Stimulated activated CD4-positive, alpha-beta T cell treated with anti-CD3 and anti-CD28 coated beads, TNF-alpha, amount 100 ng/mL, for 24 hours (primary cell): ENCODE measurements at regions not wholly inside any gene's neighbourhood (a gene's known extent, or its start where the extent isn't known, plus 50 kb on each side); places are given as distances from the start of the nearest gene placed in this dataset.
A peak's percentile ranks its signal among the peaks of the same experiment; 100 is the strongest.
"Not testable (repeated sequence)": the region's sequence is repeated elsewhere in the genome, so short reads cannot be mapped to it uniquely, and the experiment has no call there.

Experiments
- DNase-seq, 3 experiments: peaks; one replicate each; pipeline ENCODE4 v3.0.0-alpha.2; 2020; ENCODE audit warnings: low read depth in 3 of 3

- peak in 1 of 3 experiments; percentile 51 for DNase-seq
These were observed 123.7 kb upstream of the EXOC2 start for GRCh38 chr6:816510-817084.

GRCh38 chr6:815348-815738, 122.4 kb upstream of the EXOC2 start:
- no peak for DNase-seq

DNA sequence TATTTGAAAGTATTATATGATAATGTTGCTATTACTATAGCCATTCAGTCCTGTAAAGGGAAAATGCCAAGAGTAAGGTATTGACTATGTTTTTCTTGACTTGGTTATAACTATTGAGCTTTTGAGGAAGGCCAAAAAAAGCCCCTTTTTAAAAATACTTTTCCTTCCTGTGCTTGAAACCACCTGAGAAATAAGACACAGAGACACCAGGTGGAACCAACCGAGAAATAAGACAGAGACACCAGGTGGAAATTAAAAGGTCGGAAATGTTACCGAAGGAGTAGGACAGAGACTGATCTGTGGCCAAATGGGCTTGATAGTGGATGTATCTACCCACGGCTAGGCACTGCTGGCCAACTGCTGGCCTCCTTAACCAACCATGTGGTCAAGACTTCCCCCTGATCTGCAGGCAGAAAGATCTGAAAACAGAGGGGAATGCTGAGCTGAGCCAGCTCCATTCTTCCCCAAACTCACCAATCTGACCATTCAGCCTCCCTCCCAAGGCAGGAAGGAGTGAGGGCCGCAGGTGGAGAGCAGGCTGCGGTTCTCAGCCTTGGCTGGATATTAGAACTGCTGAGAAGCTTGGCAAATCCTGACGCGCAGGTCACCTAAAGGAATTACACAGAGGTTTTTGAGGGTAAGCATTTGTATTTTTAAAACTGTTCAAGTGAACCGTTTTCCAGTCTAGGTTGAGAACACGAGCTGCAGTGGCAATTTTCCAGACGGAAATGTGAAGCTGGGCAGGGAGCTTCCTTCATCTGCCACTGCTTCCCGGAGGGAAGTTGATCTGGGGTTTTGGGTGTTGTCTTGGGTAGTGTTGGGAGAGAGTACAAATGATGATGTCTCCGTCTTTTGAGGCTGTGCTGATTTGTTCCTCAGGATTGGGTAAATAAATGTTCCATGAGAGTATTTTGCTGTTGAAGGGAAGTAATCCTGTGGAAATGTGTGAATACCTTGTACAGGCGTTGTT, 121.7 kb upstream of the EXOC2 start:
- no peak for DNase-seq

DNA sequence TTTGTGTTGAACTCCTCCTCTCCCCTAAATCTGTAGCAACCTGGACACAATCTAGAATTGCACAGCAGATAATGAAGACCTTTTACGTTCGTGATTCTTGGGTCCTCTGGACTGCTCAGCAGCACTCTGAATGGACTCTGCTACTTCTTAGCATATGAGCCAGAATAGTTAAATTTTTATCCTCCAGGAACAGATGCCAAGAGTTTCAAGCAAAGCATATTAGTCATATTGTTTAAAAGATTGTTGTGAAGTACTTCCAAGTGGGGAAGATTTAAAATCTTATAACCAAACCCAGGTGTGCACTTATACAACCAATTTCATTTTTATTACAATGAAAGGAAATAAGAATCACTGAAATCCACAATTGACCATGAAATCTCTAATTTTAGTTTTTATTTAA, 118.9 kb upstream of the EXOC2 start:
- no peak for DNase-seq

DNA sequence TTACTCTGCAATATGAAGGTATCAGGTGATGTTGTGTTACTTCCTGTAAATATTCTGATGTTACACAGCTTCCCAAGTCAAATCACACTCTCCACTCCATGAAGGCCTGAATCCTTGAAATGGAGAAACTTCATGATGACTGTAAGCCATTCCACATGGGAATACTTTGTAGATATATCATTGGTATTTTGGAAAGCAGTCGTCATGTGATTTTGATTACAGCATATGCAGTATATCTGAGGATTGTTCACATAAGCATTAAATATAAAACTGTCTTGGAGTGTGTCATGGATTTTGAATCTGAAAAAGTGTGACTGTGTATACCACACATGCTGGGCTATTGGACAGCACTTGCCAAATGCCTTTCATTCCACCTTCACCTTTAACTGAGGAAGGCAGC, 118.3 kb upstream of the EXOC2 start:
- DNase-seq: no peak

DNA sequence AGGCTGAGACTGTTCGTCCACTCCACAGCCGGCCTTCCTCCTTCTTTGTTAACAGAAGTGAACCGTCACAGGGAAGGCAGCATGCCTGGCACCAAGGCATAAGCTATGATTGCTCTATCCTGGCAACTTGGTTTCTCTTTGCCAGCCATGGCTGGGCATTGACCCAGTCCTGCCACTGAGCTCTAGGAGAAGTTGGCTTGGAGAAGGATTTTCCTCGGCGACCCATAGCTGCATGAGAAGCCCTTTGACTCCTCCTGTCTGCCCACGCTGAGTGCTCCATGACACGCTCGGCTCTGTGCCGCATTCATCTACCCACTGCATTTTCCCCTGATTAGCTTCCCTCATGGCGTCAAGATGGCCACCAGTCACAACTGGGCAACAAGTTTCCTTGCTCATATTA, 111.8 kb upstream of the EXOC2 start:
- DNase-seq: no peak

DNA sequence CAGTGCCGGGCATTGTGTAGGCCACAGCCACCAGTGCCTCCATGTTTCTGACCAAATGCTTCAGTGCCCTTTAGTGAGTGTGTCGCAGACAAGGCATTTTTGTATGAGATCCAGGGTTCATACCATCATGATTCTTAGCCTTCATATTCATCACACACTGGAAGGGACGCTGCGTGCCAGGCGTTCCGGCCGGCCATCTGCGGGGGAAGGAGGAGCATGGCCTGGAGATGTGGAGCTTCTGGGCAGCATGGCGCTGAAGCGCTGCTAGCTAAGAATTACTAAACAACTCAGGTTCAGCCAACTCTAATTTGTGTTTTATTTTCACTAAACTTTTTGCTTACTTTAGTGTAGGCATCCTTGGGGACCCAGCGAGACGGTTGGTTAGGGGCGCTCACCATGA, 111.4 kb upstream of the EXOC2 start:
- DNase-seq: no peak

DNA sequence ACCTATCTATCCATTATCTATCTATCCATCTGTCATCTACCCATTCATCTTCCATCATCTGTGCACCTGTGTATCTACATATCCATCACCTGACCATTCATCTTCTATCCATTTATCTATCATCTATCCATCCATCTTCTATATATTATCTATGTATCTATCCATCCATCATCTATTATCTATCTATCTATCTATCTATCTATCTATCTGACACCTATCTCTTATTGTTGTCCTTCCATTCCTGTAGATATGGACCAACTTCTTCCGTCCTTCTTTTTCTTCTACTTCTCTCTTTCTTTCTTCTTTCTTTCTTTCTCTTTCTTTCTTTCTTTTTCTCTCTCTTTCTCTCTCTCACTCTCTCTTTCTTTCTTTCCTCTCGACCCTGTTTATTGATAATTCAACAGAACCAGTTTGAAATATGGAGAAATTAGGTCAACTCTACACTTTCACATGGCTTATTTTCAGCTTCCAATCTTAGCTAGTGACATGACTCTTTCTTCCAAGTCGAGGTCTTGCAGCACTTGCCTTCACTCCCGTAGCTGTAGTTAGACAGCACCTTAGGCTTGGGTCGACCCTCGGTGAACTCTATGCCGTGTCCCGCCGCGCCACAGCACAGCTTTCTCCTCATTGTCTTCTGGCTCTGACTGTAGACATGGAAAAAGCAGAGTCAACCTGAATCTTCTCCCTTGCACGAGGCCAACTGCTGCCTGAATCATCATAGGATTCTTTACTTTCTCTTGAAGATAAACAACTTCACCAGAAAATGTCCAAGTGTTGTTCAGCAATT, 110.4 kb upstream of the EXOC2 start:
- no peak for DNase-seq

GRCh38 chr6:802701-803100, 109.8 kb upstream of the EXOC2 start:
- DNase-seq: no peak

GRCh38 chr6:802223-802622, 109.3 kb upstream of the EXOC2 start:
- DNase-seq: not testable (repeated sequence)

GRCh38 chr6:799769-800168, 106.8 kb upstream of the EXOC2 start:
- DNase-seq: no peak

DNA sequence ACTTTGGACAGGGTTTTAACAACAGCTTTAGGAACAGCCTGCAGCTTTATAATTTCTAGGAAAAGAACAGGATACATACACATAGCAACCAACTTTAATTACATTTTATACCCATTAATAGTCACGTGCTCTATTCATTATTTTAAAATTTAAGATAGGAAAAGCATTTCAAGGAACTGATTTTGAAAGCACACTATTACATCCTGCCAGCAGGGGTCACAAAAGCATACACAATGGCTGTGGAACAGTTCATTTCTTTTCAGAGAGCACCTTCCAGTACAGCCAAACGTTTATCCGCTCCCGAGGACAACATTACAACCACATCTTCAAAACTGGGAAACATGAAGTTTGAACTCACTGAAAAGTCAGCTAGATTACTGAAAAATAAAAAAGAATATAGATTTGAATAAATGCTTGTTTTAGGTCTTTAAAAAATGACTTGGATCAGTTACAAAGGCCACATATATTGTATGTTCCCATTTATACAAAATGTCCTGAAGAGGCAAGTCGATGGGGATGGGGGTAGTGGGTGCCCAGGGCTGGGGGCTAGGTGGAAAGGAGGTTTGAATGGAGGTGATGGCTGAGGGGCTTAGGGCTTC, 104.6 kb upstream of the EXOC2 start:
- peak in 1 of 3 experiments; percentile 13 for DNase-seq

DNA sequence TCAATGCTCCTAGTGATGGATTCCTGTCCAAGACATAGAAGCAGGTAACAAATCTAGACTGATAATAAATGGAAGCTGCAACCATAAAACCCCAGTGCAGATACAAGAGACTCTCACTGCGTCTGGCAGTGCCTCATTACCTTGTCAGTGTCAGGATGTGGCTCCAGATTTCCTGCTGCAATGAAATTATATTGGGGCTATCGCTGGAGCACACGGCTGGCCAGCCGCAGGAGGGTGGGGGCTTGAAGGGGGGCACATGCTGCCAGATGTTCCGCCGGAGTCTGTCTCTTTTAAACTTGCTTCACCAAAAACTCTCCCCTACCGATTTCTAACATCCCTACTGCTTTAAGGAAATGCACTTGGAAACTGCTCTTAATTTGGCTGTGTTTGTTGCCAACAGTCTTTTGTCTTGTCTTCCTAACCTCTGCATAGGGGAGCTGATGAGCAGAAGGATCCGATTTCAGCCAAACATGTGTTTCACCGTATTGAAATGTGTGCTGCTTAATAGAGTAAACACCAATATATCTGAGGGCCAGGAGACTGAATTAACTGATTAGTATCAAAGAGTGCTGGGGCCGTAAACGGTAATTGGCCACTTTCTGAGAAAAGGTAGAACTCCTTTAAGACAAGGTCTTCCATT, 102.2 kb upstream of the EXOC2 start:
- no peak for DNase-seq

DNA sequence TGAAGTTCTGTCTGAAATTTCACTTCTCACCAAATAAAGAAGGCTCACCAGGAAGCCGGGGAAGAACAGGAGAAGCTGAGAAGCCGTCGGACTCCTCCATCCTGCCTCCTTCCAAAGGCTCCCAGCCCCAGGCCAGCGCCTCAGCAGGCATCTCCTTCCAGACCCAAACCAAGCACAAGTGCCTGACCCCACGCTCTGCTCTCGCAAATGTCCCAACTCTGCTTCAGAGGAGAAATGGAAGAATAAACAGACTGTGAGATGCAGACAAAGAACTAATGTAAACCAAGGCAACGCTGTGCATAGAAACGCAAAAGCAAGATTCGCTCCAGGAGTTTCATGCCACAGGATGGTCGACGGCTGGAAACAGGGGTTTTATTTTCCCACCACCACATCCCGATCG, 100.3 kb upstream of the EXOC2 start:
- DNase-seq: no peak

DNA sequence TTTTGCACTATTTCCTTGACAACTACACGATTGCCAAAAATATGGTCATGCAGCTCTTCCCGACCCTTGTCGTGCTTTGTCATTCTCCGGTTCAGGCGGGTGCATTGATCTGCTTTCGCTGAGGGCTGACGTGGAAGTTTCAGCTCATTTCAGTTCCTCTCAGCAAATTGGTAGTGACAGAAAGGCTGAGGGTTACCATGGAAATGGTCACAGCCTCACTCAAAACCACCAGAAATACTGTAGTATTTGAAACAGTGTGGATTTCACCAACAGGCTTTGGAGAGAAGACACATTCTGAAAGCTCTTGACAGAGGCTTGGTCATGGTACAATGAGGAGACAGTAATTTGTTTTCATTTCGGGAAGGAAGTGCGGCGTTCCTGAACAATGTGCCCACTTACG, 99.7 kb upstream of the EXOC2 start:
- no peak for DNase-seq

DNA sequence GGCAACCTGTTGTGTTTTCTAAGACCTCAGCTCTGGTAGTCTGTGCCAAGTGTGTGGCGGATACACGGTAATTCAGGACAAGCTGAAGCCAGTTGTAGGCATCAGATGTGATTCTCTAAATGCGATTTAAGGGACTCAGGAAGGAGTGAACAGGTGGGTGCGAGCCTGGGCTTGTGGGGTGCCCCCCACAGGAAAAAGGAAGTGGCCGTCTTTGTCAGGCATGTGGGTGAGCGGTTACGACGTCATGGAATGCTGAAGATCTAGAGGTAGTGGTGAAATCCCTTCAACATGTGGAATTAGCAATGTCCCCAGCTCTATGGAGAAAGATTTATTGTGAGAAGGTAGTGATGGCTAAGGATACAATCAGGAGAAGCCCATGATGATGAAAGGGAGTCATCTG, 95.1 kb upstream of the EXOC2 start:
- peak in 1 of 3 experiments; percentile 43 for DNase-seq

DNA sequence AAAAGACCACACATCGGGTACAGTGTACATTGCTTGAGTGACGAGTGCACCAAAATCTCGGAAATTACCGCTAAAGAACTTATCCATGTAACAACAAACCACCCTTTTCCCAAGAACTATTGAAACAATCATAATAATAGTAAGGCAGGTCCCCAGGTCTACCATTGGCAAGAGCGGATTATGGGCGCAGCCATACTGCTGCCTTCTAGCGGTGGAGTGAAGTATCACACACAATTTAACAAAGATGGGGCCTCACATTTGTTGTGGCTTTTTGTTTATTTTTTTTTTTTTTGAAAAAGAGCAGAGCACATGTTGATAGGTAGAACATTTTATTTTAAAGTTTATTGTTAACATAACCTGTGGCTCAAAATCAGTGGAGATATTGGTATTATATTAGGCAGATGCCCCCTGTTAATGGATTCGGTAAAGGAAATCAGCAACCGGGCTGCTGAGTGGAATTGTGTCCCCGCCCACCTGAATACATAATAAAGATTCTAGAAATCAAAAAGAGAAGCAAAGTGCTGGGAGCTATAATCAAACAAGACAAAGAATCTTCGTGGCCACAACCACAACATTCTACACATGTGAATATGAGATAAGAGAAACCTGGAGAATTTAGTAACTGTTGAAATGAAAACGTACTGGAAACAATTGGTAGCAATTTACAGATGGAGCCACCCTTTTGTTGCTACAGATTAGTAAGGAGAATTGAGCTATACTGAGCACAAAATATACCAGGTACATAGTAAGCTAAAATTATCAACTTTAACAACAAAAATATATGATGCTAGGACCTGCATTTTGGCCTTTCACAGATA, 94.2 kb upstream of the EXOC2 start:
- no peak for DNase-seq

DNA sequence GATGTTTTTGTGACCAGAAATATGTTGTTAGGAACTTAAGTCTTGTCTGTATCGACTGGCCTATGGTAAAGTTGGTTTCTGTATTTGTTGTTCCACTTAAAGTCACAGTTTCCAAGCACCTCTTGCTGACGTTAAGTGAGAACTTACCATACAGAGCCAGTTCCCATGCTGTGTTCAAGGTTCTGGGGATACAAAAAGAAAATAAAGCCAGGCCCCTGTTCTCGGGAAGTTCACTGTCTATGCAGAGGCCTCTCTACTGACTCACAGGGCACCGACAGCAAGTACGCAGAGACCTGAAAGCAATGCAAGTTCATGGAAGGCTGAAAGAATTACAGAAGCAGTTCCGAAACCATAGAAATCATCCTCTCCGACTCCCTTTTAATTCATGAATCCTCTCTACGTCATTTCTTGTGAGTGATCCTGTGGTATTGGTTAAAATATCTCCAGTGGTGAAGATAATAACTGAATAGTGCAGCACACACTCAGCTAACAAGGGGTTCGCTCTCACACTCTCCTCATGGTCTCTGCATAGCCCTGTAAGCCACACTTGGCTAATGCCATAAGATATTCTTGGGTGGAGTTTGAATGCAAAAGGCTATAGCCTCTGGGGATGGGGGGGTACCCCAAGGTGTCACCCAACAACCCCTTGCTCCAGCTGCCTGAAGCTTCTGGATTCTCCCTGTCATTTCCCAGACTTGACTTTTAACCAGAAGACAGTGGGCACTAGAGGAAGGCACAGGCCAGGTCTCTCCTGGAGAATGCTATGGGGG, 91.2 kb upstream of the EXOC2 start:
- no peak for DNase-seq

DNA sequence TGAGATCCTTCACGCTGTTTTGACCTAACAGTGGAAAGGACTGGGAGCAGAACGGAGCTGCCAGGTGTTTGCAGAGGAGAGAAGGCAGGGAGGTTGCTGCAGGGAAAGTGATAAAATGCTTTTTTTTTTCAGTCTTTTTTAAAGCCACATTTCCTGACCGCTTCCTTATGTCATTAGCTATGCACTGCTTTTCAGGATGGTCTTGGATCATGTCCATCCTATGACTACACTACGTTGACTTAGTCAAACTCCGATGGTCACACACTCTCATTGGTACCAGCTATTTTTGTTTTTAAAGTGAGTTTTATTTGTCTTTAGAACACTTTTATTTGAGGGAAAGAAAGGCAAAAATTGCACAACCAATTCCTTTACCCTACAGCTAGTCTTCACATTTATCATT, 89.2 kb upstream of the EXOC2 start:
- DNase-seq: no peak

- DNase-seq: no peak
These were observed 88.5 kb upstream of the EXOC2 start for GRCh38 chr6:781350-781961.
